ENCODE measurements at regions not wholly inside any gene's neighbourhood (a gene's known extent, or its start where the extent isn't known, plus 50 kb on each side); places are given as distances from the start of the nearest gene placed in this dataset.

DNA sequence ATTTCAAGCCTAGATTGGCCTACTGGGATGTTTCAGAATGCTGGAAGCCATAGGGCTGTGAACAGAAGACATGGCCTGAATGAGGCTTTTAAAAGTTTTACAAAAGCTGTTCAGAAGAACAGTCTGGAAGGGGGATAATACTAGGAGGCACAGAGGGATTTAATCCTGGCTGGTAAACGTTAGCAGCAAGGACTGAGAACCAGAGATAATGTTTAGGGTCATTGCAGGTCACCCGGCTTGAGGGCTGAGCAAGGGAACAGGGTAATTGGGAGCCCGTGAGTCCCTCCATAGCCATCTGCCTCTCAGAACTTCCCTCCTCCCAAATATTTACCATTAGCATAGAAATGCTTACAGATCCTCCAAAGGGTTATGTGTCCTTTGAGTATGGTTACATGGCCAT lies 765.4 kb downstream of the TMEM182 start:
- ChIA-PET POLR2A (no interaction called here), CTCF (no interaction called here)
- Mint-ChIP-seq H3K36me3 (ENCODE audit: insufficient read depth, unreplicated experiment) (peaks cover 4% of the 10 kb centered on the region), H3K4me1 (ENCODE audit: insufficient read depth, unreplicated experiment) (no peaks in the 10 kb centered on the region), H3K9me3 (ENCODE audit: unreplicated experiment) (no peaks in the 10 kb centered on the region), H3K4me3 (ENCODE audit: unreplicated experiment) (no peak overlapping the region), H3K27ac (ENCODE audit: low read depth, unreplicated experiment) (no peak overlapping the region), H3K27me3 (ENCODE audit: insufficient read depth, unreplicated experiment) (no peaks in the 10 kb centered on the region)
- no TSS peak for BruUV-seq (replicated peaks)
- intact Hi-C loops (cut with micrococcal nuclease): no loop called here
- no peak for DNase-seq (ENCODE audit: unreplicated experiment)
- TF ChIP-seq, protein P1, sequence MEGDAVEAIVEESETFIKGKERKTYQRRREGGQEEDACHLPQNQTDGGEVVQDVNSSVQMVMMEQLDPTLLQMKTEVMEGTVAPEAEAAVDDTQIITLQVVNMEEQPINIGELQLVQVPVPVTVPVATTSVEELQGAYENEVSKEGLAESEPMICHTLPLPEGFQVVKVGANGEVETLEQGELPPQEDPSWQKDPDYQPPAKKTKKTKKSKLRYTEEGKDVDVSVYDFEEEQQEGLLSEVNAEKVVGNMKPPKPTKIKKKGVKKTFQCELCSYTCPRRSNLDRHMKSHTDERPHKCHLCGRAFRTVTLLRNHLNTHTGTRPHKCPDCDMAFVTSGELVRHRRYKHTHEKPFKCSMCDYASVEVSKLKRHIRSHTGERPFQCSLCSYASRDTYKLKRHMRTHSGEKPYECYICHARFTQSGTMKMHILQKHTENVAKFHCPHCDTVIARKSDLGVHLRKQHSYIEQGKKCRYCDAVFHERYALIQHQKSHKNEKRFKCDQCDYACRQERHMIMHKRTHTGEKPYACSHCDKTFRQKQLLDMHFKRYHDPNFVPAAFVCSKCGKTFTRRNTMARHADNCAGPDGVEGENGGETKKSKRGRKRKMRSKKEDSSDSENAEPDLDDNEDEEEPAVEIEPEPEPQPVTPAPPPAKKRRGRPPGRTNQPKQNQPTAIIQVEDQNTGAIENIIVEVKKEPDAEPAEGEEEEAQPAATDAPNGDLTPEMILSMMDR (IDR thresholded peaks at IDR 0.05; ENCODE audit: unreplicated experiment): no peak

DNA sequence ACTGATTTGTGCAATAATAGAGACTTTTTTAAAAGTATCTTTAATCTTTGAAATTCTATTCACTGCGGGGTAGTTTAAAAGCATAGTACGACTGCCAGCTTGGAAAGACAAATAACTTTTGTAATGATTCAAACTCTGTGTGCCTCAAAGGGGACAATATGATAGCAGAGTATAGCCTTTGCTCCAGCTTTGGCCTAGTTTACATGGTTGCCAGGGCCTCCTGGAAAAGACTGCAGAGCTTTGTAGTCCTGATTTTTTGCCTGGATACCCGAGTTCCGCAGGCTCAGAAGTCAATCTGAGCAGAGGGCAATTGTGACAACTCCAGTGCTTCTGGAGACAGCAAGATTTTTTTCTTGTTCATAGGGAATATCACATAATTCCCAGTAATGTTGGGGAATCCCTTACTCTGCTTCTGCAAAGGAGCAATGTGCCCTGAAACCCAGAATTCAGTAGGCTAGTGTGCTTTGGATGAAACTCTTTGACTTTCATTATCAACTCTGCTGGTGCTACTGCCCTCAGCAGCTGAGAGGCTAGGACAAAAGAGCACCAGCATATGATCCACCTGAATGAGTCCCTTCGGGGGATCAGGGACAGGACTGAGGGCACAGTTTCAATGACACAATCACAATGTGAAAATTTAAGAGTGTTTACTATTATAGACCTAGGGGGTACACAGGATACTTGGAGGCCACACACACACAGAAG lies 768.1 kb downstream of the TMEM182 start:
- intact Hi-C loops (cut with micrococcal nuclease): no loop called here
- Mint-ChIP-seq H3K4me1 (ENCODE audit: insufficient read depth, unreplicated experiment) (no peaks in the 10 kb centered on the region), H3K27me3 (ENCODE audit: insufficient read depth, unreplicated experiment) (no peaks in the 10 kb centered on the region), H3K4me3 (ENCODE audit: unreplicated experiment) (no peak overlapping the region), H3K36me3 (ENCODE audit: insufficient read depth, unreplicated experiment) (peaks cover 6% of the 10 kb centered on the region), H3K9me3 (ENCODE audit: unreplicated experiment) (no peaks in the 10 kb centered on the region), H3K27ac (ENCODE audit: low read depth, unreplicated experiment) (no peak overlapping the region)
- no TSS peak for BruUV-seq (replicated peaks)
- ChIA-PET CTCF (interaction anchor here (0.6 kb wide), 1 partner anchor 203 kb away, joined by 5 read pairs; no protein-coding TSS in a partner anchor), POLR2A (no interaction called here)
- TF ChIP-seq, protein P1 (IDR thresholded peaks at IDR 0.05; ENCODE audit: unreplicated experiment): no peak
- DNase-seq (ENCODE audit: unreplicated experiment): no peak

DNA sequence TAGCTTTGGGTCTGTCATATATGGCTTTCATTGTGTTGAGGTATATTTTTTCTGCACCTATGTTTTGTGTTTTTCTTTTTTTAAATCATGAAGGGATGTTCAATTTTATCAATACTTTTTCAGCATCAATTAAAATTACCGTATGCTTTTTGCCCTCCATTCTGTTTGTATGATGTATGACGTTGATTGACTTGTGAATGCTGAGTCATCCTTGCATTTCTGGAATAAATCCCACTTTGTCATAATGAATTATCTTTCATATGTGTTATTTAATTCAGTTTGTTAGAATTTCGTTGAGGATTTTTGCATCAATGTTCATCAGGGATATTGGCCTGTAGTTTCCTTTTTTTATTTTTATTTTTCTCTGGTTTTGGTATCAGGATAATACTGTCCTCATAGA lies 790.9 kb downstream of the TMEM182 start:
- H3K4me1 Mint-ChIP-seq (ENCODE audit: insufficient read depth, unreplicated experiment): no peaks in the 10 kb centered on the region
- CTCF ChIA-PET: no interaction called here
- H3K27me3 Mint-ChIP-seq (ENCODE audit: insufficient read depth, unreplicated experiment): no peaks in the 10 kb centered on the region
- H3K36me3 Mint-ChIP-seq (ENCODE audit: insufficient read depth, unreplicated experiment): no peaks in the 10 kb centered on the region
- no peak for DNase-seq (ENCODE audit: unreplicated experiment)
- TF ChIP-seq, protein P1 (IDR thresholded peaks at IDR 0.05; ENCODE audit: unreplicated experiment): no peak
- H3K9me3 Mint-ChIP-seq (ENCODE audit: unreplicated experiment): peaks cover 7% of the 10 kb centered on the region
- intact Hi-C loops (cut with micrococcal nuclease): no loop called here
- POLR2A ChIA-PET: no interaction called here
- H3K4me3 Mint-ChIP-seq (ENCODE audit: unreplicated experiment): no peak overlapping the region
- H3K27ac Mint-ChIP-seq (ENCODE audit: low read depth, unreplicated experiment): no peak overlapping the region
- no TSS peak for BruUV-seq (replicated peaks)

- Mint-ChIP-seq H3K36me3 (ENCODE audit: insufficient read depth, unreplicated experiment) (peaks cover 6% of the 10 kb centered on the region), H3K4me1 (ENCODE audit: insufficient read depth, unreplicated experiment) (no peaks in the 10 kb centered on the region), H3K9me3 (ENCODE audit: unreplicated experiment) (peaks cover 23% of the 10 kb centered on the region), H3K27me3 (ENCODE audit: insufficient read depth, unreplicated experiment) (no peaks in the 10 kb centered on the region), H3K4me3 (ENCODE audit: unreplicated experiment) (no peak overlapping the region), H3K27ac (ENCODE audit: low read depth, unreplicated experiment) (no peak overlapping the region)
- TF ChIP-seq, protein P1 (IDR thresholded peaks at IDR 0.05; ENCODE audit: unreplicated experiment): no peak
- ChIA-PET POLR2A (no interaction called here), CTCF (no interaction called here)
- intact Hi-C loops (cut with micrococcal nuclease): no loop called here
- BruUV-seq (replicated peaks): no TSS peak
- DNase-seq (ENCODE audit: unreplicated experiment): no peak
Measured at GRCh38 chr2:103594823-103595222, 833.0 kb downstream of the TMEM182 start.

Measured in MCF 10A (cell line).